ENCODE measurements at regions not wholly inside any gene's neighbourhood (a gene's known extent, or its start where the extent isn't known, plus 50 kb on each side); places are given as distances from the start of the nearest gene placed in this dataset.

DNA sequence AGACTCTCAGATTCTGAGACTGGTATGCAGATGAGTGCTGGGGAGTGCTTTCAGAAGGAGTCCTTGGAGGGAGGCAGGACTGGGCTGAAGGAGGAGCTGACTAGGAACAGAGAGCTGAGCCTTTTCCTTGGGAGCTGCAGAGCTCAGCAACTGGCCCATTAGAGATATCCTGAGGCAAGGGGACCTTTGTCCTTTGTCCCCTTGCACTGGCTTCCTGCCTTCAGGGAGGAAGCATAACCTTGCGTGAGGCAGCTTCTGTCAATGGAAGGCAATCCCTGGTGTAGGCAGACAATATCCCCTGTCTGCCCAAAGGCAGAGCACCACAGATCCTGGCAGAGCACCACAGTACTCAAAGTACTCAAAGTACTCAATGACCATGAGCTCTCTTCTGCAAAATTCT is 375.3 kb downstream of the HRH4 start:
- no peak overlapping the region for H3K4me3 ChIP-seq (ENCODE audit: low read depth, low read length)
- TF ChIP-seq, protein P1, sequence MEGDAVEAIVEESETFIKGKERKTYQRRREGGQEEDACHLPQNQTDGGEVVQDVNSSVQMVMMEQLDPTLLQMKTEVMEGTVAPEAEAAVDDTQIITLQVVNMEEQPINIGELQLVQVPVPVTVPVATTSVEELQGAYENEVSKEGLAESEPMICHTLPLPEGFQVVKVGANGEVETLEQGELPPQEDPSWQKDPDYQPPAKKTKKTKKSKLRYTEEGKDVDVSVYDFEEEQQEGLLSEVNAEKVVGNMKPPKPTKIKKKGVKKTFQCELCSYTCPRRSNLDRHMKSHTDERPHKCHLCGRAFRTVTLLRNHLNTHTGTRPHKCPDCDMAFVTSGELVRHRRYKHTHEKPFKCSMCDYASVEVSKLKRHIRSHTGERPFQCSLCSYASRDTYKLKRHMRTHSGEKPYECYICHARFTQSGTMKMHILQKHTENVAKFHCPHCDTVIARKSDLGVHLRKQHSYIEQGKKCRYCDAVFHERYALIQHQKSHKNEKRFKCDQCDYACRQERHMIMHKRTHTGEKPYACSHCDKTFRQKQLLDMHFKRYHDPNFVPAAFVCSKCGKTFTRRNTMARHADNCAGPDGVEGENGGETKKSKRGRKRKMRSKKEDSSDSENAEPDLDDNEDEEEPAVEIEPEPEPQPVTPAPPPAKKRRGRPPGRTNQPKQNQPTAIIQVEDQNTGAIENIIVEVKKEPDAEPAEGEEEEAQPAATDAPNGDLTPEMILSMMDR (IDR thresholded peaks at IDR 0.05; ENCODE audit: insufficient read depth, low read depth, low read length) = no peak
- DNase-seq (ENCODE audit: low read depth) = no peak

DNA sequence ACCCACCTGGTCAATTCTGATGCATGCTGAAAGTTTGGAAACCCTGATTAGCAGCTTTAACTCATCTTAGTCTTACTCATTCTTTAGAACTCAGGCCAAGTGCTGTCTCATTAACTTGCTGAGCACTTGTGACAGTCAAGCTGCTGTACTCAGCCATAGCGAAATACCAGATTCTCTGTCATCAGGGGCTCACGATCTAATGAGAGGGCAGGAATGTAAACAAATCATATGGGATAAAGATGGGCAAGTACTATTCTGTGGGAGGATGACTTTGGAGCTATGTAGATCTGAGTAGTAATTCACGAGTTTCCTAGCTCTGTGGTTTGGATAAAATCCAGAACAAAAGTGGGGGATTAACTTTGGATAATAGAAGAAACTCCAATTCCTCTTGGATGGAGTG is 376.6 kb downstream of the HRH4 start:
- H3K4me3 ChIP-seq (ENCODE audit: low read depth, low read length) = no peak overlapping the region
- DNase-seq (ENCODE audit: low read depth) = peak; percentile 86
- TF ChIP-seq, protein P1 (IDR thresholded peaks at IDR 0.05; ENCODE audit: insufficient read depth, low read depth, low read length) = no peak

DNA sequence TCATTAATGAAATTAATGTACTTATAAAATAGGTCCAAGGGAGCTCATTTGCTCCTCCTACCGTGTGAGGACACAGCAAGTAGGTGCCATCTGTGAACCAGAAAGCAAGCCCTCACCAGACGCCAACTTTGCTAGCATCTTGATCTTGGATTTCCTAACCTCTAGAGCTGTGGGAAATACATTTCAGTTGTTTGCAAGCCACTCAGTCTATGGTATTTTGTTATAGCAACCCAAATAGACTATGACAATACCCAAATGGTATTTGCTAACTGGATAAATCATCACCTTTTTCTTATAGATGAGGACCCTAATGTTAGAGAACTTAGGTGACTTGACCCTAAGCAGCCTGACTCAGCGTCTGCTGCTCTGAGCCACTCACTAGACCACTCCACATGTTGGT is 379.6 kb downstream of the HRH4 start:
- DNase-seq (ENCODE audit: low read depth) = no peak
- TF ChIP-seq, protein P1 (IDR thresholded peaks at IDR 0.05; ENCODE audit: insufficient read depth, low read depth, low read length) = no peak
- H3K4me3 ChIP-seq (ENCODE audit: low read depth, low read length) = no peak overlapping the region

DNA sequence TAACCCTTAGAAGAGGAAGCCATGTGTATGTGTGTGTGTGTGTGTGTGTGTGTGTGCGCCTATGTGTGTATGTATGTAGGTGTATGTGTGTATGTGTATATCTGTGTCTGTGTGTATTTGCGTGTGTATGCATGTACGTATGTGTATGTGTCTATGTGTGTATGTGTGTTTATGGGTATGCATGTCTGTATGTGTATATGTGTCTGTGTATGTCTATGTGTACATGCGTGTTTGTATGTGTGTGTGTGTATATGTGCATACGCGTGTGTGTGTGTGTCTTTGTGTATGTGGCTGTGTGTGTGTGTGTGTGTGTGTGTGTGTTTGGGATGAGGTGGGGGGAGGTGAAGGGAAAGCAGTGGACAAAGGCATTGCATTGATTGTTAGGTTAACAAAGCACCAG is 380.2 kb downstream of the HRH4 start:
- TF ChIP-seq, protein P1 (IDR thresholded peaks at IDR 0.05; ENCODE audit: insufficient read depth, low read depth, low read length) = no peak
- no peak overlapping the region for H3K4me3 ChIP-seq (ENCODE audit: low read depth, low read length)
- DNase-seq (ENCODE audit: low read depth) = no peak

DNA sequence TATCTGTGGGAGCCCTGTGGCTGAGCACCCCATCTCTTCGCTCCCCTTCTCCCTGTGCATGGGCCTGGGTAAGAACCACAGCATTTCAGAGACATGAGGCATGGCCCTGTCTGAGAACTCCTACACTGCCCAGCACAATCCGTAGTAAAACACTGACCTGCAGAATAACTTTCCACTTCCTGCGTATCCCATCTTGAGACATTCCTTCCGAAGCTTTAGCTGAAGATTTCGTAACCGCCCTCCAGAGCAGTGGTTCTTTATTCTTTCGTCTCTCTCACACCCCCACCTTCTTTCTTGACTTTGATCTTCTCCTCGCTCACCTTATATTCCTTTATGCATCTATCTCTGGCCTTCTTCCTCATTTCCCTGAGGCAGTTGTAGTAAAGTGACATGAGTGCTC is 381.1 kb downstream of the HRH4 start:
- no peak overlapping the region for H3K4me3 ChIP-seq (ENCODE audit: low read depth, low read length)
- TF ChIP-seq, protein P1 (IDR thresholded peaks at IDR 0.05; ENCODE audit: insufficient read depth, low read depth, low read length) = no peak
- peak; percentile 52 for DNase-seq (ENCODE audit: low read depth)

DNA sequence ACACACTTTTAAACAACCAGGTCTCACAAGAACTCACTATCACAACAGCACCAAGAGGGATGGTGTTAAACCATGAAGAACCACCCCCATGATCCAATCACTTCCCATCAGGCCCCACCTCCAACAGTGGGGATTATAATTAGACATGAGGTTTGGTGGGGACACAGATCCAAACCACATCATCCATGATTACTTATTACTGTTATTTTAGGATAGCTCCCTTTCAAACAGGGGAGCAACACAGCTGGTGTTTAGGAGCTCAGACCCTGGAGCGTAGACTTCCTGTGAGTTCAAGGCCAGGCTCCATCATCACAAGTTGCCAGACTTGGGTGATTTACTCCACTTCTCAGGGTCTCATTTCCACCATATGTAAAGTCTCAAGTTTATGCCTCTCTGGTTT is 382.7 kb downstream of the HRH4 start:
- no peak for DNase-seq (ENCODE audit: low read depth)
- TF ChIP-seq, protein P1 (IDR thresholded peaks at IDR 0.05; ENCODE audit: insufficient read depth, low read depth, low read length) = no peak

DNA sequence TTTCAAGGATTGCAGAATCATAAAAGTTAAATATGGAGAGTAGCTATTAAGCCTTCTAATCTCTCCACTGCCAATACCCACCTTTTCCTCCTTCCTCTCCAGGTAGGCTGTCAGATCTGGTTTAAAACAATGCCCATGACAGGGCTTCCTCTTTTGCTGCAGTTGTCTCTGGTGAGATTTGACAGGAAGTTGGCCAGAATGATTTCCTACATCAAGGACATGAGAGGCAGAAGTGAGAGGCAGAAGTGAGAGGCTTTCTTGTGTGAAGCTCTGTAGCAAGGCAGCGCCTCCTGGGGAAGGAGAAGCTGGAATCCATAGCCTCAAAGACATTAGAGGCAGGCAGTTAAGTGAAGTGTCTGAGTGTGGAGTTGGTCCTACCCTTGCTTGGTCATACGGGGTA is 385.7 kb downstream of the HRH4 start:
- no peak overlapping the region for H3K4me3 ChIP-seq (ENCODE audit: low read depth, low read length)
- no peak for DNase-seq (ENCODE audit: low read depth)
- TF ChIP-seq, protein P1 (IDR thresholded peaks at IDR 0.05; ENCODE audit: insufficient read depth, low read depth, low read length) = no peak

More for the DNA sequence above, 382.7 kb downstream of the HRH4 start:
- H3K4me3 ChIP-seq (ENCODE audit: low read depth, low read length) = no peak overlapping the region

Data from fibroblast of villous mesenchyme (primary cell).